HEK293 (cell line): ENCODE measurements at regions not wholly inside any gene's neighbourhood (a gene's known extent, or its start where the extent isn't known, plus 50 kb on each side); places are given as distances from the start of the nearest gene placed in this dataset.
A peak's percentile ranks its signal among the peaks of the same experiment; 100 is the strongest.

Experiments used
- BCL11A ChIP-seq: fragments of 450-650 bp; formaldehyde crosslinking; IDR thresholded peaks from 2 replicates; pipeline ENCODE4 v1.5.1; 2016; ENCODE audit warnings: low read depth, missing biosample characterization, missing genetic modification characterization
- GLIS2 ChIP-seq: fragments of 450-650 bp; formaldehyde crosslinking; IDR thresholded peaks from 2 replicates; pipeline ENCODE4 v1.5.1; 2016; ENCODE audit warnings: missing biosample characterization, missing genetic modification characterization
- ZNF10 ChIP-seq: fragments of 450-650 bp; formaldehyde crosslinking; IDR thresholded peaks from 2 replicates; pipeline ENCODE4 v1.5.1; 2017; ENCODE audit warnings: missing biosample characterization, missing genetic modification characterization
- ZNF146 ChIP-seq: fragments of 450-650 bp; formaldehyde crosslinking; IDR thresholded peaks from 2 replicates; pipeline ENCODE4 v1.5.1; 2016; ENCODE audit warnings: missing biosample characterization, missing genetic modification characterization
- ZNF423 ChIP-seq: fragments of 450-650 bp; formaldehyde crosslinking; IDR thresholded peaks from 2 replicates; pipeline ENCODE4 v1.5.1; 2016; ENCODE audit warnings: missing biosample characterization, missing genetic modification characterization
- ZNF510 ChIP-seq: fragments of 450-650 bp; formaldehyde crosslinking; IDR thresholded peaks from 2 replicates; pipeline ENCODE4 v1.5.1; 2018; ENCODE audit warnings: mild to moderate bottlenecking, missing genetic modification characterization, missing biosample characterization; ENCODE audit not compliant: insufficient replicate concordance
- TF ChIP-seq, protein P1 (sequence below): fragments of 450-650 bp; formaldehyde crosslinking; IDR thresholded peaks from 2 replicates; pipeline ENCODE4 v1.5.1; 2016; ENCODE audit warnings: missing biosample characterization, missing genetic modification characterization
- TF ChIP-seq, protein P2 (sequence below): fragments of 450-650 bp; formaldehyde crosslinking; IDR thresholded peaks from 2 replicates; pipeline ENCODE4 v1.5.1; 2016; ENCODE audit warnings: missing biosample characterization, missing genetic modification characterization

GRCh38 chr6:56843476-56844349 lies 111.2 kb upstream of the BEND6 start:
- no peak for TF ChIP-seq ZNF510 (tag by site-specific recombination)
- TF ChIP-seq, protein P1, sequence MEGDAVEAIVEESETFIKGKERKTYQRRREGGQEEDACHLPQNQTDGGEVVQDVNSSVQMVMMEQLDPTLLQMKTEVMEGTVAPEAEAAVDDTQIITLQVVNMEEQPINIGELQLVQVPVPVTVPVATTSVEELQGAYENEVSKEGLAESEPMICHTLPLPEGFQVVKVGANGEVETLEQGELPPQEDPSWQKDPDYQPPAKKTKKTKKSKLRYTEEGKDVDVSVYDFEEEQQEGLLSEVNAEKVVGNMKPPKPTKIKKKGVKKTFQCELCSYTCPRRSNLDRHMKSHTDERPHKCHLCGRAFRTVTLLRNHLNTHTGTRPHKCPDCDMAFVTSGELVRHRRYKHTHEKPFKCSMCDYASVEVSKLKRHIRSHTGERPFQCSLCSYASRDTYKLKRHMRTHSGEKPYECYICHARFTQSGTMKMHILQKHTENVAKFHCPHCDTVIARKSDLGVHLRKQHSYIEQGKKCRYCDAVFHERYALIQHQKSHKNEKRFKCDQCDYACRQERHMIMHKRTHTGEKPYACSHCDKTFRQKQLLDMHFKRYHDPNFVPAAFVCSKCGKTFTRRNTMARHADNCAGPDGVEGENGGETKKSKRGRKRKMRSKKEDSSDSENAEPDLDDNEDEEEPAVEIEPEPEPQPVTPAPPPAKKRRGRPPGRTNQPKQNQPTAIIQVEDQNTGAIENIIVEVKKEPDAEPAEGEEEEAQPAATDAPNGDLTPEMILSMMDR (tag by site-specific recombination), result peak; percentile 95
- TF ChIP-seq ZNF146, result no peak
- TF ChIP-seq BCL11A (tag by site-specific recombination), result 0 out of 2 replicates have a peak, but pooled peaks have one; percentile 67
- peak; percentile 30; the same call in 1 of the 2 replicates for TF ChIP-seq ZNF10 (tag by site-specific recombination)
- TF ChIP-seq, protein P2, sequence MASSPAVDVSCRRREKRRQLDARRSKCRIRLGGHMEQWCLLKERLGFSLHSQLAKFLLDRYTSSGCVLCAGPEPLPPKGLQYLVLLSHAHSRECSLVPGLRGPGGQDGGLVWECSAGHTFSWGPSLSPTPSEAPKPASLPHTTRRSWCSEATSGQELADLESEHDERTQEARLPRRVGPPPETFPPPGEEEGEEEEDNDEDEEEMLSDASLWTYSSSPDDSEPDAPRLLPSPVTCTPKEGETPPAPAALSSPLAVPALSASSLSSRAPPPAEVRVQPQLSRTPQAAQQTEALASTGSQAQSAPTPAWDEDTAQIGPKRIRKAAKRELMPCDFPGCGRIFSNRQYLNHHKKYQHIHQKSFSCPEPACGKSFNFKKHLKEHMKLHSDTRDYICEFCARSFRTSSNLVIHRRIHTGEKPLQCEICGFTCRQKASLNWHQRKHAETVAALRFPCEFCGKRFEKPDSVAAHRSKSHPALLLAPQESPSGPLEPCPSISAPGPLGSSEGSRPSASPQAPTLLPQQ (tag by site-specific recombination), result peak; percentile 65; the same call in 1 of the 2 replicates
- TF ChIP-seq GLIS2, result peak; percentile 99
- peak; percentile 99 for TF ChIP-seq ZNF423 (tag by site-specific recombination)
